A673 (cell line): ENCODE measurements at regions not wholly inside any gene's neighbourhood (a gene's known extent, or its start where the extent isn't known, plus 50 kb on each side); places are given as distances from the start of the nearest gene placed in this dataset.

Experiments used
- CTCF ChIP-seq: fragments of 300-800, 200-600 bp; sonication (generic); conservative IDR thresholded peaks from 2 replicates; pipeline ENCODE4 v1.5.1; 2017; ENCODE audit warnings: low read depth, mild to moderate bottlenecking, antibody characterized with exemption, low read length, moderate library complexity, mixed read lengths
- EZH2 ChIP-seq: fragments of 200-600 bp; sonication (generic); IDR thresholded peaks from 2 replicates; pipeline ENCODE4 v1.6.1; 2017; ENCODE audit warnings: borderline replicate concordance, low read depth, mild to moderate bottlenecking, mixed read lengths, antibody characterized with exemption, low read length; ENCODE audit not compliant: poor library complexity, severe bottlenecking

- no peak for TF ChIP-seq CTCF
- no peak for TF ChIP-seq EZH2
These were observed 148.7 kb upstream of the CTSO start for GRCh38 chr4:156102411-156102810.
